ENCODE measurements at regions not wholly inside any gene's neighbourhood (a gene's known extent, or its start where the extent isn't known, plus 50 kb on each side); places are given as distances from the start of the nearest gene placed in this dataset.

DNA sequence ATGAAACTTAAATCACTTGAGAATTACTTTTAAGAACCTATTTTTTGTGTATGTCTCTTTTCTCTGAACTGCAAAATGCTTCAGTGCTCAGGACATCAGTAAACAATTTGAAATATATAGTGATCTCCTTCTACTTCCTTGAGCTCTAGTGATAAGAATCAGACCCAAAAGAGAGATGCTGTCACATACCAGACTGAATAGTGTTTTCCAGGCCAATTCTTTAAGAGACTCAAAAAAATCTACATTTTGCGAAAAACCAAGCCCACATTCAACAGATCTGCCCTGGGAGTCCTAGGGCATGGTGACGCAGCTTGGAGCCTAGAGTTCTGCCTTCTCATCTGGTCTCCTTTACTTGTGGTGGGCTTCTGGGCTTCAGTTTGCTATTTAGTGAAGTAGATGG, 72.1 kb upstream of the SLC13A1 start:
- peaks cover 5% of the 10 kb centered on the region for H3K9me3 ChIP-seq (ENCODE audit: control insufficient read depth, insufficient read depth, low read length)
- intact Hi-C loops (cut with micrococcal nuclease) = no loop called here
- no CpG with 5 or more reads among the region's 2 CpGs for WGBS, 2 experiments (ENCODE audit: extremely low coverage in 2 of 2, insufficient read length in 1 of 2)
- H3K18ac ChIP-seq (ENCODE audit: low read depth, low read length) = no peak overlapping the region
- no peak overlapping the region for H3K4me2 ChIP-seq (ENCODE audit: low read depth, low read length)
- no peak overlapping the region for H3K27ac ChIP-seq (ENCODE audit: insufficient read depth, low read length)
- no peak overlapping the region for H3K14ac ChIP-seq (replicated peaks; ENCODE audit: low read depth, low read length)
- H2BK5ac ChIP-seq (ENCODE audit: low read depth, low read length, poor library complexity, severe bottlenecking) = no peak overlapping the region
- no peak overlapping the region for H4K8ac ChIP-seq (ENCODE audit: low read depth in 2 of 2, low read length in 2 of 2)
- H2AK9ac ChIP-seq (replicated peaks; ENCODE audit: low read depth, low read length, poor library complexity) = no peak overlapping the region
- H3K79me1 ChIP-seq (ENCODE audit: low read depth in 1 of 2, low read length in 2 of 2) = no peaks in the 10 kb centered on the region
- H3K36me3 ChIP-seq (ENCODE audit: control insufficient read depth, insufficient read depth, low read length) = no peaks in the 10 kb centered on the region
- no peak for ATAC-seq (ENCODE audit: low read depth)
- no peak for DNase-seq
- H3K9me1 ChIP-seq (ENCODE audit: insufficient read depth, low read length) = no peaks in the 10 kb centered on the region
- no peak overlapping the region for H3K9ac ChIP-seq (ENCODE audit: low read depth, low read length)
- no TSS peak for BruUV-seq (replicated peaks)
- TF ChIP-seq, protein P1, sequence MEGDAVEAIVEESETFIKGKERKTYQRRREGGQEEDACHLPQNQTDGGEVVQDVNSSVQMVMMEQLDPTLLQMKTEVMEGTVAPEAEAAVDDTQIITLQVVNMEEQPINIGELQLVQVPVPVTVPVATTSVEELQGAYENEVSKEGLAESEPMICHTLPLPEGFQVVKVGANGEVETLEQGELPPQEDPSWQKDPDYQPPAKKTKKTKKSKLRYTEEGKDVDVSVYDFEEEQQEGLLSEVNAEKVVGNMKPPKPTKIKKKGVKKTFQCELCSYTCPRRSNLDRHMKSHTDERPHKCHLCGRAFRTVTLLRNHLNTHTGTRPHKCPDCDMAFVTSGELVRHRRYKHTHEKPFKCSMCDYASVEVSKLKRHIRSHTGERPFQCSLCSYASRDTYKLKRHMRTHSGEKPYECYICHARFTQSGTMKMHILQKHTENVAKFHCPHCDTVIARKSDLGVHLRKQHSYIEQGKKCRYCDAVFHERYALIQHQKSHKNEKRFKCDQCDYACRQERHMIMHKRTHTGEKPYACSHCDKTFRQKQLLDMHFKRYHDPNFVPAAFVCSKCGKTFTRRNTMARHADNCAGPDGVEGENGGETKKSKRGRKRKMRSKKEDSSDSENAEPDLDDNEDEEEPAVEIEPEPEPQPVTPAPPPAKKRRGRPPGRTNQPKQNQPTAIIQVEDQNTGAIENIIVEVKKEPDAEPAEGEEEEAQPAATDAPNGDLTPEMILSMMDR (conservative IDR thresholded peaks at IDR 0.05; ENCODE audit: low read depth, low read length) = no peak
- TF ChIP-seq RCOR1 (IDR thresholded peaks at IDR 0.05; ENCODE audit: insufficient replicate concordance, low read length) (no peak), RAD21 (IDR thresholded peaks at IDR 0.05; ENCODE audit: low read length) (no peak), CEBPB (IDR thresholded peaks at IDR 0.05; ENCODE audit: low read depth, low read length) (no peak), POLR2A (IDR thresholded peaks at IDR 0.05; ENCODE audit: low read depth, low read length) (no peak), FOS (IDR thresholded peaks at IDR 0.05; ENCODE audit: low read depth, low read length) (no peak)
- H4K91ac ChIP-seq (ENCODE audit: insufficient read depth, low read depth, low read length) = no peak overlapping the region
- no peaks in the 10 kb centered on the region for H3K4me1 ChIP-seq (ENCODE audit: control insufficient read depth, insufficient read depth, low read length)
- no peak overlapping the region for H2BK15ac ChIP-seq (ENCODE audit: low read depth, low read length)
- H2BK120ac ChIP-seq (ENCODE audit: low read depth, low read length) = no peak overlapping the region
- no peak overlapping the region for H2BK20ac ChIP-seq (ENCODE audit: low read depth, low read length)
- no peak overlapping the region for H3K4ac ChIP-seq (ENCODE audit: low read depth, low read length)
- H3K27me3 ChIP-seq (ENCODE audit: control insufficient read depth, insufficient read depth, low read length) = no peaks in the 10 kb centered on the region
- H3K23ac ChIP-seq (ENCODE audit: low read depth, low read length) = no peak overlapping the region
- H3K4me3 ChIP-seq (ENCODE audit: insufficient read depth, low read depth, low read length) = no peak overlapping the region
- H4K20me1 ChIP-seq (ENCODE audit: insufficient read depth, low read length) = no peaks in the 10 kb centered on the region
- CTCF ChIA-PET = no interaction called here
- no peak overlapping the region for H2AK5ac ChIP-seq (ENCODE audit: low read depth, low read length)
- no peak overlapping the region for H3K56ac ChIP-seq (ENCODE audit: extremely low read depth, insufficient read depth, low read length)
- POLR2A ChIA-PET (ENCODE audit: unreplicated experiment) = no interaction called here
- dilution Hi-C loops (cut with HindIII; ENCODE audit: low sequenced_read_pairs, unreplicated experiment) = no loop called here
- in situ Hi-C loops (cut with MboI; ENCODE audit: low sequenced_read_pairs) = no loop called here
- no peak overlapping the region for H2AFZ ChIP-seq (replicated peaks; ENCODE audit: low read length, poor library complexity)
- no peak overlapping the region for H4K5ac ChIP-seq (ENCODE audit: low read depth, low read length)
